ENCODE measurements at regions not wholly inside any gene's neighbourhood (a gene's known extent, or its start where the extent isn't known, plus 50 kb on each side); places are given as distances from the start of the nearest gene placed in this dataset.
A peak's percentile ranks its signal among the peaks of the same experiment; 100 is the strongest.
"Not testable (repeated sequence)": the region's sequence is repeated elsewhere in the genome, so short reads cannot be mapped to it uniquely, and the experiment has no call there.

DNA sequence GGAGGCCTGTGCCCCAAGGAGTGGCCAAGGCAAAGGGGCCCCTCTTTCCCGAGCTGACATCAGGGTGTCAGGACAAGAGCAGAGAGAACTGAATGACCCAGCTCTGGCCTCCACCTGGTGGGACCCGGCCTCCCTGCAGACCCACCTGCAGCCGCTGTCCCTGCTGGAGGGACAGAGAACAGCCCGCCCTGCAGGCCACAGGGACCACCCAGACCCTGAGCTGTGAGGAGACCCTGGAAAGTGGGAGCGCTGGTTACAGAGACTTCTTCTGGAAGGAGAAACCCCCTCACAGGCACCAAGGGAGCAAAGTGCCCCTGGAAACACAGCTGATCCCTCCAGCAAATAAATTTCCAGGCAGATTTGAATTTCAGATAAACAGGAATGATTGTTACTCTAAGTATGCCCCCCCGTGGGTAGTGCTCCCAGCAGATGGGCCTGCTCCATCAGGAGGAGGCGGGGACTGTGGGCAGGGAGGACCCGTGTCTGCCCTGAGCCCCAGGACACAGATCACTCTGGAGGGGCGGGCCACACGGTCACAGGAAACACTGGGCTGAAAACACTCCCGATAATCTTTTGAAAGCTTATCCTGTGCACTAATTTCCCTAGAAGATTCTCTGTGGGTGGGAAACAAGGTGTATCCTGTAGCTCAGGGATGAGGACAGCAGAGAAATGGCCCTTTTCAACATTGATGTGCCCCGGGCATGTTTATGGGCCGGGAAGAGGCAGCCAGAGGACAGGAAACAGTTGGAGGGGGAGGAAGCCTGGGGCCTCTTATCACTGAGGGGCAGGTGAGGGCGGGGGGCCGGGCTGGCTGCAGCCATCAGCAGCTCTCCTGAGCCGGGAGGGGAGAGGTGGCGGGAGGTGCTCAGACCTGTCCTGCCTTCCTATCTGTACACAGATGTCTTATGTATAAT is 276.0 kb downstream of the ADGRD1 start:
- no peaks in the 10 kb centered on the region for H3K4me1 ChIP-seq
- TF ChIP-seq, protein P1, sequence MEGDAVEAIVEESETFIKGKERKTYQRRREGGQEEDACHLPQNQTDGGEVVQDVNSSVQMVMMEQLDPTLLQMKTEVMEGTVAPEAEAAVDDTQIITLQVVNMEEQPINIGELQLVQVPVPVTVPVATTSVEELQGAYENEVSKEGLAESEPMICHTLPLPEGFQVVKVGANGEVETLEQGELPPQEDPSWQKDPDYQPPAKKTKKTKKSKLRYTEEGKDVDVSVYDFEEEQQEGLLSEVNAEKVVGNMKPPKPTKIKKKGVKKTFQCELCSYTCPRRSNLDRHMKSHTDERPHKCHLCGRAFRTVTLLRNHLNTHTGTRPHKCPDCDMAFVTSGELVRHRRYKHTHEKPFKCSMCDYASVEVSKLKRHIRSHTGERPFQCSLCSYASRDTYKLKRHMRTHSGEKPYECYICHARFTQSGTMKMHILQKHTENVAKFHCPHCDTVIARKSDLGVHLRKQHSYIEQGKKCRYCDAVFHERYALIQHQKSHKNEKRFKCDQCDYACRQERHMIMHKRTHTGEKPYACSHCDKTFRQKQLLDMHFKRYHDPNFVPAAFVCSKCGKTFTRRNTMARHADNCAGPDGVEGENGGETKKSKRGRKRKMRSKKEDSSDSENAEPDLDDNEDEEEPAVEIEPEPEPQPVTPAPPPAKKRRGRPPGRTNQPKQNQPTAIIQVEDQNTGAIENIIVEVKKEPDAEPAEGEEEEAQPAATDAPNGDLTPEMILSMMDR (IDR thresholded peaks at IDR 0.05) = no peak
- H3K27ac ChIP-seq = no peak overlapping the region
- H3K9me3 ChIP-seq = no peaks in the 10 kb centered on the region
- ATAC-seq = peak in 1 of 4 donors; percentile 60
- peaks cover 0 to 15% (median 0%) of the 10 kb centered on the region in 3 donors for H3K27me3 ChIP-seq (ENCODE audit: insufficient read depth in 3 of 3, low read length in 2 of 3)
- DNase-seq = no peak
- 41 to 46% (median 45%) methylated on average over 17 of the region's 17 CpGs for WGBS, 3 donors
- H3K36me3 ChIP-seq (ENCODE audit: insufficient read depth in 1 of 2, low read depth in 1 of 2) = no peaks in the 10 kb centered on the region
- intact Hi-C loops (cut with DNase I) = no loop called here
- H3K4me3 ChIP-seq = no peak overlapping the region

DNA sequence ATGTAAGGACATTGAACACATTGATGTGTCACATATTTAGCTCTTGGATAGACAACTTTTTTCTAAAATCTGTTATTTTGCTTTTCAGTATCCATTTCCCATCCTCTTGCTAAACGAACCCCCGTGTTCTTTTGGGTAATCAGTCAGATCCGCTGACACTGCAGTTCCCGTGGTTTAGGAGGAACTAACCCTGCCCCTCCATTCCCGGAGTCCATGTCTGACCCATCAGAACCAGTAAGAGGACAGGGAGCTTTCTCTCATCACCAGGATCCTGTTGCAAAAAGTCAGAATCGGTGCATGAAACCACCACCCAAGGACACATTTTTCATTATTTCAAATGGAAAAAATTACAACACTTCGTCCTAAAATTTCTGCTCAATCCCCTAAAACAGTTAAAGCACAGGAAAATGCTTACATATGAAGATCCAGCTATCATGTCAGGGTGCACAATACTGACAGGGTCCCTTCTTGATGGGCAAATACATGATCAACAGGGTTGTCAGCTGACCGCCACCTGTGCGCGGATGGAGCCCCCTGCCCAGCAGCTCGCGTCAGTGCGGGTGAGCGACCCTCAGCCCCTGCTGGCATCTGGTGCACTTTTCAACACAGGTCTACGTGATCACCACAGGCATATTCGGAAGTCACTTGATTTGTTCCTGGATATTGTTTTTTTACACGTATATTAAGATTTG is 276.8 kb downstream of the ADGRD1 start:
- no peak for DNase-seq
- no peak for ATAC-seq

DNA sequence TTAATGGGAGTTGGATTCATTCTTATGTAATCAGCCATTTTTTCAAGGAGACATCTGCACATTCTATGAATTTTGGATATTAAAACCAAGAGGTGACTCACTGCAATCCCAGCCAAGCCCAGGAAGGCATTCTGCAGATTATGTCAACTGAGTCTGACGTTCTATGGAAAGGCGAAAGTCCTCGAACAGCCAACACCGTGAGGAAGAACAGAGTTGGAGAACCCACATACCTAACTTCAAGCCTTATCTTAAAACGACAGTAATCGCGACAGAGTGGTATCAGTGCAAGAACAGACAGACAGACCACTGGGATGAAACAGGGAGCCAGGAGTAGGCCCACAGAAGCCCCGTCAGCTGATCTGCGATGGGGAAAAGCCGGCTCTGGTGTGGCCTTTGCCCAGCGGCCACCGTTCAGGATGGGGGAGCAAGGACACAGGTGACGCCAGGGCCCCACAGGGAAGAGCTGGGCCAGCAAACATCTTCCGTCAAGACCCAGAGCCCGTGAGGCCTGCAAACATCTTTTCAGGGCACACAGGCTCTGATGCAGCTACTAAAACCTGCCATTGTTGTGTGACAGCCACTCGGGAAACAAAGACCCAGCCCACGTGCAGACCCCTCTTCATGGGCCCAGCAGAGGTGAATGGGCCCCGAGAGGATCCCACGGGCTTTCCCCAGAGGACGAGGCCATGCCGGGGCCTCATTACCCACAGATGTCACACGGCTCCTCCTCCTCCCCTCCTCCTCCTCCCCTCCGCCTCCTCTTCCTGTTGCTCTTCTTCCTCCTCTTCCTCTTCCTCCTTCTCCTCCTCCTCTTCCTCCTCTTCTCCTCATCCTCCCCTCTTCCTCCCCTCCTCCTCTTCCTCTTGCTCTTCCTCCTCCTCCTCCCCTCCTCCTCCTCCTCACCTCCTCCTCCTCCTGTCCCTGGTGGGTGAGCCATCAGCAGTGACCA is 277.6 kb downstream of the ADGRD1 start:
- no peak for DNase-seq
- Histone ChIP-seq H3K4me3 (no peak overlapping the region), H3K9me3 (no peaks in the 10 kb centered on the region), H3K36me3 (ENCODE audit: insufficient read depth in 1 of 2, low read depth in 1 of 2) (no peaks in the 10 kb centered on the region), H3K27me3 (ENCODE audit: insufficient read depth in 3 of 3, low read length in 2 of 3) (peaks cover 0 to 15% (median 0%) of the 10 kb centered on the region in 3 donors), H3K27ac (no peak overlapping the region), H3K4me1 (no peaks in the 10 kb centered on the region)
- 67 to 71% (median 68%) methylated on average over 20 to 23 of the region's 23 CpGs for WGBS, 3 donors
- TF ChIP-seq, protein P1 (IDR thresholded peaks at IDR 0.05) = no peak
- intact Hi-C loops (cut with DNase I) = no loop called here
- no peak for ATAC-seq

More for the DNA sequence above, 276.8 kb downstream of the ADGRD1 start:
- intact Hi-C loops (cut with DNase I) = no loop called here
- peaks cover 0 to 15% (median 0%) of the 10 kb centered on the region in 3 donors for H3K27me3 ChIP-seq (ENCODE audit: insufficient read depth in 3 of 3, low read length in 2 of 3)
- H3K36me3 ChIP-seq (ENCODE audit: insufficient read depth in 1 of 2, low read depth in 1 of 2) = no peaks in the 10 kb centered on the region
- TF ChIP-seq, protein P1 (IDR thresholded peaks at IDR 0.05) = no peak
- no peaks in the 10 kb centered on the region for H3K4me1 ChIP-seq
- WGBS, 3 donors = 60 to 70% (median 64%) methylated on average over 17 of the region's 17 CpGs
- H3K27ac ChIP-seq = no peak overlapping the region
- no peak overlapping the region for H3K4me3 ChIP-seq
- H3K9me3 ChIP-seq = no peaks in the 10 kb centered on the region

DNA sequence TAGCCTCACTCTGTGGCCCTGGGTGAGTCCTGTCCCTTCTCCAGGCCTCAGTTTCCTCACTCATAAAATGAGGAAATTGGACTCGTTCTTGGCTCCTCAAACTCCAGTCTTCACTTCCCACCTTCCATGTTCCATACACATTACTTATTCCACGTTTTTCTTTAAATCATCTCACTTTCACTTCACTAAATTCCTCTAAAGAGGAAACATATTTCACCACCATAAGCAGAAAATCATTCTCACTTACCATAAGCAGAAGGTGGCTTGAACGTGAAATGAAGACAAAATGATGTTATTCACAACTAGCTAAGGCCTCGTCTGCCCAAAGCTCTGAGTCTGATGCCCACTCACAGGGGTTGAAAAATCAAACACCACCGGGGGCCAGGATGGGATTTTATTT is 278.3 kb downstream of the ADGRD1 start:
- Histone ChIP-seq H3K9me3 (no peaks in the 10 kb centered on the region), H3K4me3 (no peak overlapping the region), H3K27ac (no peak overlapping the region), H3K4me1 (no peaks in the 10 kb centered on the region), H3K27me3 (ENCODE audit: insufficient read depth in 3 of 3, low read length in 2 of 3) (peaks cover 0 to 15% (median 0%) of the 10 kb centered on the region in 3 donors), H3K36me3 (ENCODE audit: insufficient read depth in 1 of 2, low read depth in 1 of 2) (no peaks in the 10 kb centered on the region)
- intact Hi-C loops (cut with DNase I) = no loop called here
- ATAC-seq (no peak), DNase-seq (peak in 1 of 2 donors; percentile 6)
- TF ChIP-seq, protein P1 (IDR thresholded peaks at IDR 0.05) = no peak
- WGBS, 3 donors = 68 to 78% (median 78%) methylated on average over 5 of the region's 5 CpGs

DNA sequence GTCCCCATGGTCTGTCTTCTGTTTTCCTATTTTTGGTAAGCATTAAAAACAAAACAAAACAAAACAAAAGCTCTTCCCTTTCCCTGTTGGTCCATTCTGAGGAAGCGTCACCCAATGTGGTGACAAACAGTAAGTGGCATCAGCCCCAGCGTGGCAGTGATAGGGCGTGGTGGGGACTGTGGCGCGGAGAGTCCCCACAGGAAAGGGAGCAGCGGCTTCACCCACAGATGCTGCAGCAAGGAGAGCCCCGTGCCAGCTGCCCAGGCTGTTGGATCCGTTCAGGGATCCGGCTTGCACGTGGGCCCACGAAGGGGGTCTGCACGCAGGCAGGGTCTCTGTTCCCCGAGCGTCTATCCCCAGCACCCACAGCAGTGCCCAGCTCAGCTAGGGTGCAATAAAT is 279.2 kb downstream of the ADGRD1 start:
- DNase-seq; H3K27me3 ChIP-seq (ENCODE audit: insufficient read depth in 3 of 3, low read length in 2 of 3); H3K27ac ChIP-seq; H3K36me3 ChIP-seq (ENCODE audit: insufficient read depth in 1 of 2, low read depth in 1 of 2); H3K9me3 ChIP-seq; intact Hi-C loops (cut with DNase I); ATAC-seq; H3K4me3 ChIP-seq; H3K4me1 ChIP-seq: not testable (repeated sequence)
- WGBS, 3 donors = 75 to 92% (median 92%) methylated on average over 10 to 13 of the region's 14 CpGs

DNA sequence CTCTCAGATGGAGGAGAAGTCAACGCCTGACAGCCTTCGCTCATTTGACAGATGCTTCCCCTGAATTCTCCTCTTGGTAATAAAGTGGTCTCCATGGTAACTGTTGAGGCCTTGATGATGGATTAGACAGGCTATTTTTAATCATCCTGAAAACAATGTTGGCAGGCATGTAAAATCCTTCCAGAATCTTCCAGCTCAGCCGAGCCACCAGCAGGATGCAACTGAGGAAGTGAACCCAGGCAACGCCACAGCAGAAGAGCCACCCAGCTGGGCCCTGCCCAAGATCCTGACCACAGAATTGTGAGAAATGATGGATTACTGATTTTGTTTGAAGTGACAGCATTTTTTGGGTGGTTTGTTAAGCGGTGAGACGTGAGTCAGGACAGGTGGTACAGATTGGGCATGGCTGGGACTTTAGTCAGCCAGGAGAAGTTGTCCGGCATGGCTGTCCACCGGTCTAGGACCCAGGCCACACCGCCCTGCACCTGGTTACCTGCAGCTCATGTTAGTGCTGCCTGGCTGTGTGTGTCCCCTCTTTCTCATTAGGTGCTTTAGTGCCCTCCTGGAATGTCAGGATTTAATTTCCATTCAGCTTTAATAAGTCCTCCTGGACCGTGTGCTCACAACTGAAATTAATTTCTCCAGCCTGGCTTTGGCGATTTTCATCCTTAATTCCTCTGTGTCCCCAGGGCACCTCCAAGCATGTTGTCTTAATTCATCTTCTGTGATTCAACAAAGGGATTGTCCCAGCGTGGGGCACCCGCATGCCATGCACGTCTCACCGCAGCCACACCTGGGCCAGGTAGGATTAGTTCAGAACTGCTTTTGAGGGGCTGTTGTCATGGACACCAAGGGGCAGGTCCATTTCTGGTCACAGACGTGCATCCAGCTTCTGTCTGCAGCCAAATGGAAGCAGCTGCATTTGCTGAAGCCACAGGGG is 280.4 kb downstream of the ADGRD1 start:
- H3K27me3 ChIP-seq (ENCODE audit: insufficient read depth in 3 of 3, low read length in 2 of 3); H3K27ac ChIP-seq; H3K9me3 ChIP-seq; intact Hi-C loops (cut with DNase I); H3K4me3 ChIP-seq; ATAC-seq; H3K36me3 ChIP-seq (ENCODE audit: insufficient read depth in 1 of 2, low read depth in 1 of 2); DNase-seq; H3K4me1 ChIP-seq: not testable (repeated sequence)
- 43 to 53% (median 51%) methylated on average over 15 of the region's 16 CpGs for WGBS, 3 donors

All from psoas muscle (tissue), 7 donors.